Hepatocyte (in vitro differentiated cells): ENCODE measurements at regions not wholly inside any gene's neighbourhood (a gene's known extent, or its start where the extent isn't known, plus 50 kb on each side); places are given as distances from the start of the nearest gene placed in this dataset.

Experiments
- CTCF ChIP-seq: fragments of 200-600 bp; sonication (generic); IDR thresholded peaks from 2 replicates; pipeline ENCODE4 v1.5.1; 2016; ENCODE audit warnings: antibody characterized with exemption, mild to moderate bottlenecking; ENCODE audit not compliant: poor library complexity
- EZH2 ChIP-seq: fragments of 200-600 bp; sonication (generic); IDR thresholded peaks from 2 replicates; pipeline ENCODE4 v1.6.1; 2016; ENCODE audit warnings: antibody characterized with exemption, mild to moderate bottlenecking, borderline replicate concordance
- EZH2phosphoT487 ChIP-seq: fragments of 200-600 bp; sonication (generic); IDR thresholded peaks from one replicate; pipeline ENCODE4 v1.6.1; 2018; ENCODE audit warnings: antibody characterized with exemption, mild to moderate bottlenecking, low read depth, moderate library complexity; ENCODE audit not compliant: unreplicated experiment, severe bottlenecking

- no peak for TF ChIP-seq CTCF
- no peak for TF ChIP-seq EZH2phosphoT487
- TF ChIP-seq EZH2: no peak
Observed at GRCh38 chr2:117085256-117085655, 729.2 kb upstream of the DDX18 start.
